GM23248 (cell line): ENCODE measurements at regions not wholly inside any gene's neighbourhood (a gene's known extent, or its start where the extent isn't known, plus 50 kb on each side); places are given as distances from the start of the nearest gene placed in this dataset.

ENCODE experiments used
- DNase-seq: peaks from one replicate; pipeline ENCODE4 v3.0.0-alpha.2; 2015
- H2AFZ ChIP-seq: fragments of 200-600 bp; sonication (generic); 2 replicates; pipeline ENCODE4 v1.6.1; 2016; ENCODE audit warnings: antibody characterized with exemption
- H3F3A ChIP-seq: fragments of 200-600 bp; sonication (generic); 2 replicates; pipeline ENCODE4 v1.6.1; 2016; ENCODE audit warnings: mild to moderate bottlenecking, antibody characterized with exemption, mixed run types; ENCODE audit not compliant: insufficient read depth
- H3K27ac ChIP-seq: fragments of 200-600 bp; sonication (generic); 2 replicates; pipeline ENCODE4 v1.5.1; 2016; ENCODE audit warnings: mild to moderate bottlenecking
- H3K27me3 ChIP-seq: fragments of 200-600 bp; sonication (generic); replicated peaks from 2 replicates; pipeline ENCODE4 v1.6.1; 2016; ENCODE audit warnings: mild to moderate bottlenecking; ENCODE audit not compliant: insufficient read depth
- H3K36me3 ChIP-seq: fragments of 200-600 bp; sonication (generic); 2 replicates; pipeline ENCODE4 v1.6.1; 2016; ENCODE audit warnings: low read depth, mild to moderate bottlenecking
- H3K4me1 ChIP-seq: fragments of 200-600 bp; sonication (generic); 2 replicates; pipeline ENCODE4 v1.6.1; 2016; ENCODE audit warnings: mild to moderate bottlenecking; ENCODE audit not compliant: insufficient read depth
- H3K4me2 ChIP-seq: fragments of 200-600 bp; sonication (generic); one replicate; pipeline ENCODE4 v1.6.1; 2016; ENCODE audit warnings: mild to moderate bottlenecking; ENCODE audit not compliant: unreplicated experiment
- H3K4me3 ChIP-seq: fragments of 200-600 bp; sonication (generic); 2 replicates; pipeline ENCODE4 v1.5.1; 2016; ENCODE audit warnings: mild to moderate bottlenecking
- H3K79me2 ChIP-seq: fragments of 200-600 bp; sonication (generic); 2 replicates; pipeline ENCODE4 v1.6.1; 2016; ENCODE audit warnings: mild to moderate bottlenecking; ENCODE audit not compliant: insufficient read depth
- H3K9ac ChIP-seq: fragments of 200-600 bp; sonication (generic); 2 replicates; pipeline ENCODE4 v1.6.1; 2016; ENCODE audit warnings: mild to moderate bottlenecking
- H3K9me2 ChIP-seq: fragments of 200-600 bp; sonication (generic); 2 replicates; pipeline ENCODE4 v1.6.1; 2016; ENCODE audit warnings: mixed run types, mild to moderate bottlenecking, moderate library complexity; ENCODE audit not compliant: insufficient read depth
- H3K9me3 ChIP-seq: fragments of 200-600 bp; sonication (generic); one replicate; pipeline ENCODE4 v1.6.1; 2017; ENCODE audit warnings: low read depth
- H4K20me1 ChIP-seq: fragments of 200-600 bp; sonication (generic); 2 replicates; pipeline ENCODE4 v1.6.0; 2016; ENCODE audit not compliant: insufficient read depth
- EZH2 ChIP-seq: fragments of 200-600 bp; sonication (generic); IDR thresholded peaks from 2 replicates; pipeline ENCODE4 v1.6.1; 2018; ENCODE audit warnings: antibody characterized with exemption, mild to moderate bottlenecking; ENCODE audit not compliant: insufficient read depth, poor library complexity, severe bottlenecking
- EZH2phosphoT487 ChIP-seq: fragments of 200-600 bp; sonication (generic); IDR thresholded peaks from 2 replicates; pipeline ENCODE4 v1.6.1; 2018; ENCODE audit warnings: antibody characterized with exemption, moderate library complexity, mild to moderate bottlenecking, low read depth; ENCODE audit not compliant: insufficient read depth
- WGBS, 2 experiments: methylation state at CpG; one replicate each; pipeline ENCODE4 v1.1.6; 2015 to 2017; ENCODE audit warnings: low lambda C conversion rate in 2 of 2, low coverage in 1 of 2; ENCODE audit errors: missing lambda C conversion rate in 2 of 2; 5-methylcytosine and 5-hydroxymethylcytosine counted together
- in situ Hi-C: fragments of 300-500 bp; cut with MboI; formaldehyde crosslinking; loops from 2 replicates; pipeline ENCODE4 v1.15.0; 2020

- Histone ChIP-seq H3K9me2 (no peaks in the 10 kb centered on the region), H3K9ac (no peak overlapping the region), H3K9me3 (no peaks in the 10 kb centered on the region), H3K4me2 (no peak overlapping the region), H3K36me3 (no peaks in the 10 kb centered on the region), H3K27me3 (no peaks in the 10 kb centered on the region; the same call in 1 of the 2 replicates), H4K20me1 (no peaks in the 10 kb centered on the region), H3K79me2 (no peaks in the 10 kb centered on the region), H3K27ac (no peak overlapping the region), H3F3A (no peaks in the 10 kb centered on the region), H3K4me3 (no peak overlapping the region), H2AFZ (no peak overlapping the region), H3K4me1 (no peaks in the 10 kb centered on the region)
- WGBS, 2 experiments: 53 to 61% methylated on average over 1 of the region's 1 CpG
- no peak for DNase-seq
- TF ChIP-seq EZH2phosphoT487 (no peak), EZH2 (no peak)
- in situ Hi-C loops: no loop called here
Observed at GRCh38 chr10:118537623-118538022, 57.8 kb downstream of the PRLHR start.

- no peak for TF ChIP-seq EZH2
- no peak for TF ChIP-seq EZH2phosphoT487
- no peaks in the 10 kb centered on the region for H3K36me3 ChIP-seq
- no peaks in the 10 kb centered on the region for H4K20me1 ChIP-seq
- no peaks in the 10 kb centered on the region for H3K9me3 ChIP-seq
- in situ Hi-C loops: no loop called here
- no peak overlapping the region for H3K4me2 ChIP-seq
- H3K4me1 ChIP-seq: no peaks in the 10 kb centered on the region
- no peak for DNase-seq
- H3K4me3 ChIP-seq: no peak overlapping the region
- no peaks in the 10 kb centered on the region for H3K79me2 ChIP-seq
- H3F3A ChIP-seq: no peaks in the 10 kb centered on the region
- H3K27me3 ChIP-seq: no peaks in the 10 kb centered on the region
- H3K27ac ChIP-seq: no peak overlapping the region
- H3K9me2 ChIP-seq: no peaks in the 10 kb centered on the region
- WGBS, 2 experiments: 27 to 33% methylated on average over 3 of the region's 3 CpGs
- H2AFZ ChIP-seq: no peak overlapping the region
- no peak overlapping the region for H3K9ac ChIP-seq
Observed at GRCh38 chr10:118534136-118534535, 61.3 kb downstream of the PRLHR start.

GRCh38 chr10:118531105-118531852, 64.2 kb downstream of the PRLHR start:
- Histone ChIP-seq H3K4me1 (no peaks in the 10 kb centered on the region), H3K36me3 (no peaks in the 10 kb centered on the region), H3K9ac (no peak overlapping the region), H3K27ac (no peak overlapping the region), H3K79me2 (no peaks in the 10 kb centered on the region), H3K4me3 (no peak overlapping the region), H2AFZ (no peak overlapping the region), H3K4me2 (no peak overlapping the region), H4K20me1 (no peaks in the 10 kb centered on the region), H3K9me2 (no peaks in the 10 kb centered on the region), H3K9me3 (no peaks in the 10 kb centered on the region), H3F3A (no peaks in the 10 kb centered on the region), H3K27me3 (no peaks in the 10 kb centered on the region)
- in situ Hi-C loops: no loop called here
- TF ChIP-seq EZH2 (no peak), EZH2phosphoT487 (no peak)
- DNase-seq: peak; percentile 64
- WGBS, 2 experiments: 25 to 26% methylated on average over 12 of the region's 12 CpGs

GRCh38 chr10:118528426-118528825, 67.0 kb downstream of the PRLHR start:
- in situ Hi-C loops: no loop called here
- no peak overlapping the region for H3K9ac ChIP-seq
- H3K27me3 ChIP-seq: no peaks in the 10 kb centered on the region
- no peak for DNase-seq
- no peak overlapping the region for H3K4me2 ChIP-seq
- H2AFZ ChIP-seq: no peak overlapping the region
- no peaks in the 10 kb centered on the region for H3K9me2 ChIP-seq
- H3F3A ChIP-seq: peaks cover 8% of the 10 kb centered on the region
- no peaks in the 10 kb centered on the region for H4K20me1 ChIP-seq
- no peak overlapping the region for H3K4me3 ChIP-seq
- peaks cover 3% of the 10 kb centered on the region for H3K4me1 ChIP-seq
- 82 to 85% methylated on average over 6 of the region's 6 CpGs for WGBS, 2 experiments
- H3K27ac ChIP-seq: no peak overlapping the region
- TF ChIP-seq EZH2 (no peak), EZH2phosphoT487 (no peak)
- H3K79me2 ChIP-seq: no peaks in the 10 kb centered on the region
- H3K36me3 ChIP-seq: no peaks in the 10 kb centered on the region
- H3K9me3 ChIP-seq: no peaks in the 10 kb centered on the region

GRCh38 chr10:118523775-118524174, 71.7 kb downstream of the PRLHR start:
- Histone ChIP-seq H3K79me2 (no peaks in the 10 kb centered on the region), H3K27me3 (no peaks in the 10 kb centered on the region), H3K4me1 (peaks cover 18% of the 10 kb centered on the region), H3K36me3 (no peaks in the 10 kb centered on the region), H3K4me3 (no peak overlapping the region), H3K4me2 (peak overlapping the region; percentile 13), H3F3A (peaks cover 25% of the 10 kb centered on the region), H2AFZ (no peak overlapping the region), H4K20me1 (no peaks in the 10 kb centered on the region), H3K9me3 (no peaks in the 10 kb centered on the region), H3K27ac (peak overlapping the region; percentile 6; the same call in 1 of the 2 replicates), H3K9me2 (no peaks in the 10 kb centered on the region), H3K9ac (no peak overlapping the region)
- 4 to 13% methylated on average over 2 of the region's 2 CpGs for WGBS, 2 experiments
- peak; percentile 77 for DNase-seq
- in situ Hi-C loops: no loop called here
- TF ChIP-seq EZH2phosphoT487: no peak
- TF ChIP-seq EZH2: no peak
